H9 (cell line): ENCODE measurements at regions not wholly inside any gene's neighbourhood (a gene's known extent, or its start where the extent isn't known, plus 50 kb on each side); places are given as distances from the start of the nearest gene placed in this dataset.

ENCODE experiments used
- DNase-seq: peaks from one replicate; pipeline ENCODE4 v3.0.0-alpha.2; 2017
- H2AFZ ChIP-seq: one replicate; pipeline ENCODE4 v1.6.1; 2013; ENCODE audit warnings: mild to moderate bottlenecking, low read length, control low read depth, moderate library complexity
- H2AK5ac ChIP-seq: 2 replicates; pipeline ENCODE4 v1.6.1; 2013; ENCODE audit warnings: low read length, control low read depth, mixed read lengths; ENCODE audit not compliant: insufficient read length
- H2BK120ac ChIP-seq: one replicate; pipeline ENCODE4 v1.6.1; 2013; ENCODE audit warnings: low read depth, mild to moderate bottlenecking, low read length, control low read depth, inconsistent platforms; ENCODE audit not compliant: poor library complexity, severe bottlenecking
- H2BK12ac ChIP-seq: 2 replicates; pipeline ENCODE4 v1.6.1; 2013; ENCODE audit warnings: low read length, control low read depth, mixed read lengths, low read depth; ENCODE audit not compliant: insufficient read length
- H2BK15ac ChIP-seq: 2 replicates; pipeline ENCODE4 v1.6.1; 2013; ENCODE audit warnings: low read depth, low read length, control low read depth
- H2BK20ac ChIP-seq: one replicate; pipeline ENCODE4 v1.6.1; 2013; ENCODE audit warnings: low read depth, mild to moderate bottlenecking, low read length, control low read depth, inconsistent platforms; ENCODE audit not compliant: poor library complexity, severe bottlenecking
- H2BK5ac ChIP-seq: 2 replicates; pipeline ENCODE4 v1.6.1; 2013; ENCODE audit warnings: low read length, control low read depth, mixed read lengths; ENCODE audit not compliant: insufficient read length
- H3K14ac ChIP-seq: 2 replicates; pipeline ENCODE4 v1.6.1; 2013; ENCODE audit warnings: low read length, control low read depth; ENCODE audit not compliant: insufficient read depth
- H3K18ac ChIP-seq: 2 replicates; pipeline ENCODE4 v1.6.1; 2013; ENCODE audit warnings: low read depth, mild to moderate bottlenecking, mixed read lengths, low read length, control low read depth; ENCODE audit not compliant: insufficient read length
- H3K23ac ChIP-seq: 2 replicates; pipeline ENCODE4 v1.6.1; 2013; ENCODE audit warnings: low read length, control low read depth, mixed read lengths, low read depth; ENCODE audit not compliant: insufficient read length
- H3K23me2 ChIP-seq: 2 replicates; pipeline ENCODE4 v1.6.1; 2013; ENCODE audit warnings: low read depth, mild to moderate bottlenecking, mixed read lengths, low read length, control low read depth; ENCODE audit not compliant: insufficient read length, poor library complexity, severe bottlenecking
- H3K27ac ChIP-seq: 2 replicates; pipeline ENCODE4 v1.5.1; 2013; ENCODE audit warnings: low read length, control low read depth, mixed read lengths, low read depth; ENCODE audit not compliant: insufficient read length
- H3K27me3 ChIP-seq: 2 replicates; pipeline ENCODE4 v1.6.1; 2013; ENCODE audit warnings: low read length, control low read depth, inconsistent platforms; ENCODE audit not compliant: insufficient read depth
- H3K4ac ChIP-seq: 2 replicates; pipeline ENCODE4 v1.6.1; 2013; ENCODE audit warnings: low read depth, mild to moderate bottlenecking, control low read depth, inconsistent platforms, low read length, moderate library complexity
- H3K4me1 ChIP-seq: 2 replicates; pipeline ENCODE4 v1.6.1; 2013; ENCODE audit warnings: low read length, control low read depth, inconsistent platforms; ENCODE audit not compliant: insufficient read depth
- H3K4me2 ChIP-seq: 2 replicates; pipeline ENCODE4 v1.6.1; 2013; ENCODE audit warnings: low read length, control low read depth, mixed read lengths; ENCODE audit not compliant: insufficient read length, insufficient read depth
- H3K56ac ChIP-seq: 2 replicates; pipeline ENCODE4 v1.6.1; 2013; ENCODE audit warnings: low read depth, mild to moderate bottlenecking, mixed read lengths, low read length, control low read depth; ENCODE audit not compliant: insufficient read length
- H3K79me1 ChIP-seq: 2 replicates; pipeline ENCODE4 v1.6.1; 2013; ENCODE audit warnings: low read depth, mild to moderate bottlenecking, moderate library complexity, low read length, control low read depth, inconsistent platforms; ENCODE audit not compliant: insufficient read depth, poor library complexity, severe bottlenecking
- H3K79me2 ChIP-seq: 2 replicates; pipeline ENCODE4 v1.6.1; 2013; ENCODE audit warnings: low read length, control low read depth, inconsistent platforms; ENCODE audit not compliant: insufficient read depth
- H3K9ac ChIP-seq: 2 replicates; pipeline ENCODE4 v1.6.1; 2013; ENCODE audit warnings: low read length, control low read depth, mixed read lengths; ENCODE audit not compliant: insufficient read length; ENCODE audit errors: extremely low read depth
- H3K9me3 ChIP-seq: one replicate; pipeline ENCODE4 v1.6.1; 2013; ENCODE audit warnings: low read depth, low read length, inconsistent platforms; ENCODE audit not compliant: control insufficient read depth
- H3T11ph ChIP-seq: one replicate; pipeline ENCODE4 v1.6.1; 2013; ENCODE audit warnings: mild to moderate bottlenecking, low read length, control low read depth, inconsistent platforms
- H4K20me1 ChIP-seq: one replicate; pipeline ENCODE4 v1.6.1; 2013; ENCODE audit not compliant: control insufficient read depth, insufficient read length, insufficient read depth
- H4K5ac ChIP-seq: 2 replicates; pipeline ENCODE4 v1.6.1; 2013; ENCODE audit warnings: low read depth, mild to moderate bottlenecking, mixed read lengths, low read length, control low read depth; ENCODE audit not compliant: insufficient read length
- H4K8ac ChIP-seq: replicated peaks from 2 replicates; pipeline ENCODE4 v1.6.1; 2013; ENCODE audit warnings: low read length, control low read depth, mixed read lengths, low read depth; ENCODE audit not compliant: insufficient read length
- H4K91ac ChIP-seq: 2 replicates; pipeline ENCODE4 v1.6.1; 2013; ENCODE audit warnings: low read depth, mild to moderate bottlenecking, moderate library complexity, mixed read lengths, low read length, control low read depth; ENCODE audit not compliant: insufficient read length
- H3K27ac Mint-ChIP-seq, 3 experiments: 2 replicates in 2 of 3; 3 replicates in 1 of 3; pipeline ENCODE4 v1.8.0; 2020 to 2021; ENCODE audit warnings: mixed read lengths in 3 of 3, mild to moderate bottlenecking in 1 of 3, moderate library complexity in 1 of 3
- H3K27me3 Mint-ChIP-seq: 2 replicates; pipeline ENCODE4 v1.8.0; 2021; ENCODE audit warnings: low read depth, mild to moderate bottlenecking, moderate library complexity, mixed read lengths
- H3K36me3 Mint-ChIP-seq, 3 experiments: 2 replicates in 2 of 3; 3 replicates in 1 of 3; pipeline ENCODE4 v1.8.0; 2020 to 2021; ENCODE audit warnings: low read depth in 3 of 3, mixed read lengths in 3 of 3; ENCODE audit not compliant: insufficient read depth in 1 of 3
- H3K4me1 Mint-ChIP-seq, 2 experiments: 2 replicates each; pipeline ENCODE4 v1.8.0; 2020; ENCODE audit warnings: mixed read lengths in 2 of 2
- H3K4me3 Mint-ChIP-seq, 2 experiments: 2 replicates in 1 of 2; 3 replicates in 1 of 2; pipeline ENCODE4 v1.8.0; 2020 to 2021; ENCODE audit warnings: mild to moderate bottlenecking in 2 of 2, mixed read lengths in 2 of 2, moderate library complexity in 1 of 2
- H3K9me3 Mint-ChIP-seq, 2 experiments: 2 replicates in 1 of 2; 3 replicates in 1 of 2; pipeline ENCODE4 v1.8.0; 2020; ENCODE audit warnings: mild to moderate bottlenecking in 2 of 2, mixed read lengths in 2 of 2, moderate library complexity in 1 of 2
- WGBS: extraction: QIAGEN DNeasy Blood & Tissue Kit; methylation state at CpG from one replicate; pipeline ENCODE4 v1.1.7; 2013; ENCODE audit warnings: missing lambda C conversion rate, low lambda C conversion rate, mixed read lengths; ENCODE audit not compliant: insufficient read length; ENCODE audit errors: extremely low coverage; 5-methylcytosine and 5-hydroxymethylcytosine counted together
- TF ChIP-seq, protein P1 (sequence below): fragments of 200-600 bp; sonication (generic); conservative IDR thresholded peaks from 3 replicates; pipeline ENCODE4 v1.8.0; 2021; ENCODE audit warnings: antibody characterized with exemption, mild to moderate bottlenecking

DNA sequence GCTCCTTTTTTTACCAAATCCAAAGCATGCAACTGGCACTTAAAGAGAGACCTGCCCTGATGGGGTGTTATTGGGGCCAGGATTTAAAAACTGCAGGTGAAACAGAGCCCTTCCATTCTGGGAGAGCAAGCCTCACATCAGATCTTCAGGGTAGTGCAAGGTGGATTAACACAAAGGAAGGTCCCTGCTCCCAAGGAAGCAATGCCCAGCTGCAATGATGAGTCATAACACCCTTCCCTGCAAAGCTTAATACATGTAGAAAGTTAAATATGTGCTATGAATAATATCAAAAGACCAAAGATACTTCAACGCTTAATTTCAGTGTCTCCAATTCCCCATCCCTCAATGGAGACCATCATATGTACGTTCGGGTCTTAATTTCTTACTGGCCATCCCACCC lies 508.0 kb downstream of the OMA1 start:
- no peak overlapping the region for H3K14ac ChIP-seq
- no peak overlapping the region for H3K4ac ChIP-seq
- Mint-ChIP-seq H3K4me1 (peaks cover 52 to 56% of the 10 kb centered on the region in 2 experiments), H3K9me3 (no peaks in the 10 kb centered on the region; a peak in 1 of 5 replicates), H3K27me3 (no peaks in the 10 kb centered on the region; the same call in 1 of the 2 replicates), H3K4me3 (no peak overlapping the region), H3K27ac (no peak overlapping the region; a peak in 1 of 7 replicates), H3K36me3 (peaks cover 0 to 1% (median 0%) of the 10 kb centered on the region in 3 experiments; a peak in 2 of 7 replicates)
- H2BK20ac ChIP-seq, result no peak overlapping the region
- H3K18ac ChIP-seq, result no peak overlapping the region
- no peak overlapping the region for H4K8ac ChIP-seq
- no peaks in the 10 kb centered on the region for H3K79me1 ChIP-seq
- H2AK5ac ChIP-seq, result no peak overlapping the region
- no peak overlapping the region for H2AFZ ChIP-seq
- H4K91ac ChIP-seq, result no peak overlapping the region
- no peak overlapping the region for H2BK5ac ChIP-seq
- no peak overlapping the region for H2BK120ac ChIP-seq
- no peak overlapping the region for H2BK12ac ChIP-seq
- no peaks in the 10 kb centered on the region for H4K20me1 ChIP-seq
- no peak overlapping the region for H3K23ac ChIP-seq
- no peak overlapping the region for H3K4me2 ChIP-seq
- H3K9me3 ChIP-seq, result no peaks in the 10 kb centered on the region
- no peaks in the 10 kb centered on the region for H3K27me3 ChIP-seq
- H3K9ac ChIP-seq, result no peak overlapping the region
- H3T11ph ChIP-seq, result no peak overlapping the region
- no peak overlapping the region for H3K27ac ChIP-seq
- DNase-seq, result no peak
- H3K23me2 ChIP-seq, result no peaks in the 10 kb centered on the region
- no peak overlapping the region for H4K5ac ChIP-seq
- H3K4me1 ChIP-seq, result no peaks in the 10 kb centered on the region; the same call in 1 of the 2 replicates
- no CpG with 5 or more reads among the region's 3 CpGs for WGBS
- H3K79me2 ChIP-seq, result no peaks in the 10 kb centered on the region
- TF ChIP-seq, protein P1, sequence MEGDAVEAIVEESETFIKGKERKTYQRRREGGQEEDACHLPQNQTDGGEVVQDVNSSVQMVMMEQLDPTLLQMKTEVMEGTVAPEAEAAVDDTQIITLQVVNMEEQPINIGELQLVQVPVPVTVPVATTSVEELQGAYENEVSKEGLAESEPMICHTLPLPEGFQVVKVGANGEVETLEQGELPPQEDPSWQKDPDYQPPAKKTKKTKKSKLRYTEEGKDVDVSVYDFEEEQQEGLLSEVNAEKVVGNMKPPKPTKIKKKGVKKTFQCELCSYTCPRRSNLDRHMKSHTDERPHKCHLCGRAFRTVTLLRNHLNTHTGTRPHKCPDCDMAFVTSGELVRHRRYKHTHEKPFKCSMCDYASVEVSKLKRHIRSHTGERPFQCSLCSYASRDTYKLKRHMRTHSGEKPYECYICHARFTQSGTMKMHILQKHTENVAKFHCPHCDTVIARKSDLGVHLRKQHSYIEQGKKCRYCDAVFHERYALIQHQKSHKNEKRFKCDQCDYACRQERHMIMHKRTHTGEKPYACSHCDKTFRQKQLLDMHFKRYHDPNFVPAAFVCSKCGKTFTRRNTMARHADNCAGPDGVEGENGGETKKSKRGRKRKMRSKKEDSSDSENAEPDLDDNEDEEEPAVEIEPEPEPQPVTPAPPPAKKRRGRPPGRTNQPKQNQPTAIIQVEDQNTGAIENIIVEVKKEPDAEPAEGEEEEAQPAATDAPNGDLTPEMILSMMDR, result no peak
- H3K56ac ChIP-seq, result no peak overlapping the region
- no peak overlapping the region for H2BK15ac ChIP-seq
